ENCODE measurements at regions not wholly inside any gene's neighbourhood (a gene's known extent, or its start where the extent isn't known, plus 50 kb on each side); places are given as distances from the start of the nearest gene placed in this dataset.

DNA sequence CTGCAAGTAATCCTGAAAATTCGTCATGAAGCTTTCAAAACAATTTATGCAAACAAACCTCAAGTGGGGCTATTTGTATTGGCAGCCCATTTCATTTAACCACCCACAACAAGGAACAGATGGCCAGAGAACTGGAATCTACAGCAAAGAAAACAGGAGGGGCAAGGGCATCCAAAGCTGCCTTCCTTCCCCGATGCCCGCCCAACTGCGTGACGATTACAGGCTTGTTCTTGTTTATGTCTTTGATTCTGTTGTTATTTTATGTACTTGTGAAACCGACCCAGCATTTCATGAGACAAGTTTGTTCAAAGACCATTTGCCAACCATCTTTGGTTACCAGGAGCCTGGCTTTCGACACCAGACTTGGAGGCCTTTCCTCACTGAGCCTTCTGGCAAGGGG is 59.1 kb upstream of the IRX6 start:
- DNase-seq (ENCODE audit: low read depth in 2 of 2), result no peak

GRCh38 chr16:55265926-55266325 is 58.1 kb upstream of the IRX6 start:
- no peak for DNase-seq (ENCODE audit: low read depth in 2 of 2)

GRCh38 chr16:55271945-55272513 is 52.0 kb upstream of the IRX6 start:
- DNase-seq (ENCODE audit: low read depth in 2 of 2), result no peak

GRCh38 chr16:55272744-55273143 is 51.3 kb upstream of the IRX6 start:
- DNase-seq (ENCODE audit: low read depth in 2 of 2), result no peak

DNA sequence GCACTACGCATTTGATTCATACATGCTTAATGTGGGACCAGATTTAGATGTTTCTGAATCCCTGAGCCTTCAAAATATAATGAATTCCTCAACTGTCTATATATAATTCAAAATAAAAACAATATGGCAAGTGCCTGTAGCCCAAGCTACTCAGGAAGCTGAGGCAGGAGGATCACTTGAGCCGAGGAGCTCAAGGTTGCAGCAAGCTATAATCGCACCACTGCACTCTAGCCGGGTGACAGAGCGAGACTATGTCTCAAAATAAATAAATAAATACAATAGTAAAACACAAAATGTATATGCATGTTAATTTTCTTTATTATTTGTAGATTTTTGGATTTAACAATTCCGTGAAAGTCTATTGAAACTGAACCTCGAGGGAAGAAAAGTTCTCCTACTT is 50.6 kb upstream of the IRX6 start:
- no peak for DNase-seq (ENCODE audit: low read depth in 2 of 2)

DNA sequence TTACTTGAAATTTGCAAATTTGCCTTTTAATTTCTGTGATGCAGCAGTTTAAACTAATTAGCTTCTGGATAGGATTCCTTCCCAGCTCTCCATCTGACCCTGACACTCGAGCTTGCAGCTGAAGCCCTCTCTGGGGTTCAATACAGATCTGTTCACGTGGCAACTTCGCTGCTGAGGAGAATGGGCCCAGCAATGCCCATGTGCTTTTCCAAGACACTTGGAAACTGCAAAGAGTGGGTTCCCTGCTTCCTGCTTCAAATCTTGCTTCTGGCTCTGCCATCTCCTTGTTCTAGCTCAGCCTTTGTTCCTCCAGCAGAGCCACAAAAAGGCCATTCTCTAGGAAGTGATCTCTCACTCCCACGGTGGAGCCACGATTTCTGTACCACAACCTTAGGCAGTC is 50.0 kb upstream of the IRX6 start:
- no peak for DNase-seq (ENCODE audit: low read depth in 2 of 2)
